ENCODE measurements at regions not wholly inside any gene's neighbourhood (a gene's known extent, or its start where the extent isn't known, plus 50 kb on each side); places are given as distances from the start of the nearest gene placed in this dataset.

DNA sequence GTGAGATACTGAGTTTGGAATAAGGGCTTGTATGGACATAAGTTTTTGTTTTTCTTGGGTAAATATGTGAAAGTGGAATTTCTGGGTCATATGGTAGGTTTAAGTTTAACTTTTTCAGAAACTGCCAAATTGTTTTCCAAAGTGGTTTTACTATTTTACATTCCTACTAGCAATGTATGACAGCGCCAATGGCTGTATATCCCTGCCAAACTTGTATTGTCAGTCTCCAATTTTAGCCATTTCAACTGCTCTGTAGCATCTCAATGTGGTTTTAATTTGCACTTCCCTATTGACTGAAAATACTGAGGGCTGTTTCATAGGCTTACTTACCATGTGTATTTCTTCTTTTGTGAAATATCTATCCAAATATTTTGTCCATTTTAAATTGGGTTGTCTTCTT, 90.5 kb upstream of the ZNF32 start:
- DNase-seq (ENCODE audit: low read depth): no peak

GRCh38 chr10:43737003-43737402, 88.3 kb upstream of the ZNF32 start:
- DNase-seq (ENCODE audit: low read depth): no peak

GRCh38 chr10:43735907-43736306, 87.2 kb upstream of the ZNF32 start:
- DNase-seq (ENCODE audit: low read depth): no peak

DNA sequence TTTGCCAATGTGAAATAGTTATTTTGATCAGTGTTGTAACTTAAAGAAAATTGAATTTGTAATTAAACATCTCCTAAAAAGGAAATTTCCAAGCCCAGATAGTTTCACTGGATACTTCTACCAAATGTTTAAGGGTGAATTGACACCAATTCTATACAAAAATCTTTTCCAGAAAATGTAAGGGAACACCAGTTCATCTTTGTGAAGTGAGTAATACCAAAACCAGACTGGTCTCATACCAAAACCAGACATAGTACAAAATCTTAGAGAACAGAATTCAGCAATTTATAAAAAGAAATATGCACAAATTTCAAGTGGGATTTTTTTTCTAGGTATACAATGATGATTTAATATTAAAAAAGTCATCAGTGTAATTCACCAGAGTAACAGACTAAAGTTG, 86.0 kb upstream of the ZNF32 start:
- DNase-seq (ENCODE audit: low read depth): no peak

DNA sequence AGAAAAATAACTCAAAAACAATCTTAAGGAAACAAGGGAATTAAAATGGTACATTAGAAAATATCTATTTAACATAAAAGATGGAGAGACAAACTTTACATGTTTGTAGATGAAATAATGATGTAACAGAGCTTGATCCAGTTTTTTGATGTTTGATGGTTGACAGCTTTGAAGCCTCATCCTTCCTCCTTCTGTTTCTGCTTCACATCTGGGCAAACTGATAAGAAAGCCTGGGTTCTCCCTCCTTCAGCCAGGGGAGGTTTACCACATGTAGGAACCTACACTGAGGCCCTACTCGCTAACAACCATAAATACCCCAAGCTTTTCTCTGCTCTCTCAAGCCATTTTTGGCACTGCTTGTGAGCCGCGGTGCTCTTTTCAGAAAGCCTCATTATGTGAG, 82.8 kb upstream of the ZNF32 start:
- DNase-seq (ENCODE audit: low read depth): peak; percentile 91

DNA sequence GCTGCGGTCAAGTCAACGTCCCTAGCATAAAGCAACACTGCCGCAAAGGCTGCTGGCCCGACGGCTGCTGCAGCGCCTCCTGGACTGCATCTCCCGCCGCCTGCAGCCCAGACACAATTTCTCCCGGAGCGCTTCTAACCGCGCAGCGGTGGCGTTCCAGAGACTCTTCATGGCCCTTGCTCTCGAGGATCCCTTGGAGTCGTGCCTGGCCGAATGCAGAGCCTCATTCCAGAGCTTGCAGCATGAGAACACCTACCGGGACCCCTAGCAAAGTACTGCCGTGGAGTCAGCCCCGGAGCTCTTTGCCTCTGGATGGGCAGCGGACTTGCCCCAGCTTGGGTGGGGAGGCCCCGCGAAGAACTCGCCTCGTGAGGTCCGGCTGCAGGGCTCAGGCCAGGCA, 79.7 kb upstream of the ZNF32 start:
- no peak for DNase-seq (ENCODE audit: low read depth)

DNA sequence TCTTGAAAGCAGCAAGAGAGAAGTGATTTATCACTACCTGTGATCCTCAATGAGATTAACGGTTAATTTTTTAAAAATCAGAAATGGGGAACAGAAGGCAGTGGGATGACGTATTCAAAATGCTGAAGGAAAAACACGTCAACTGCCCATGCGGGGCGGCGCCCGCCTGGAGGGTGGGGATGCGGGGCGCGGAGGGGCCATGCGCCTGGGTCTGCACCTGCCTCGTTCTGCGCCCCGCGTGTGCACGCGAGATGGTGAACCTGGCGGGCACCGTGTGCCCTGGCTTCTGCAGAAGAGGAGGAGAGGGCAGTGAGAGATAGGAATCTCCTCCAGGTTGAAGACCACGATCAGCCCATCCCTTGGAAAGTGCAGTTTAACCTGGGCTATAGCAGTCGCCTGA, 79.3 kb upstream of the ZNF32 start:
- no peak for DNase-seq (ENCODE audit: low read depth)

- DNase-seq (ENCODE audit: low read depth): no peak
These were observed 66.7 kb upstream of the ZNF32 start for GRCh38 chr10:43715334-43715733.

DNA sequence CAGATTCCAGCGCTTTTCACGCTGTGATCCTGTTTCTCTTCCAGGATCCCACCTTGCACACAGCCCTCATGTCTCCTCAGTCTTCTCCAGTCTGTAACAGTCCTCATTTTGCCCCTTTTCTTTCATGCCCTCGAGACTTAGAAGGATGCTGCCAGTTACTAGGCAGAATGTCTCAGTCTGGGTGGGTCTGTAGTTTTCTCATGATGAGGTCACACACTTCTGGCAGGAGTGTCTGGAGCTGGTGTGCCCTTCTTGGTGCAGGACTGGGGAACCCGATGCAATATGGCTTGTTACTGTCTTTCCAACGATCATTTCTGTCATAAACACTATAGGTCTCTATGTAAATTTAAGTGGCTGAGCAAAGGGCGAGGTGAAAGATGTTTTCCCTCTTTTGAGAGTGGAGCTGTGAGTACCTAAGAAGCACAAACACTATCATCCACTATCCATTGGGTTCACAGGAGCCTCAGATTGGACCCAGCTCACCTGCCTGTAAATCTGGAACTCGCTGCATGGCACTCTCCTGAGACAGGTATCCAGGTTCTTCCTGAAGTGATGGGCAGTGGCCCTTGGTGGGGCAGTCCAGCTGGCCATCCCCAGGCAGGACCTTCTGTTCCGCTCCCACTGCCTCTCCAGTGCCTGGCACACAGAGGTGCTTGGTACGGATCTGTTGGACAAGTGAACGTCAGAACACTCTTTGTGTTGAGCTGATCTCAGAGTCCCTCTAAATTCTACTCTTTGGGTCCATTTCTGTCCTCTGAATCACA, 64.3 kb upstream of the ZNF32 start:
- DNase-seq (ENCODE audit: low read depth): no peak

- no peak for DNase-seq (ENCODE audit: low read depth)
These were observed 62.2 kb upstream of the ZNF32 start for GRCh38 chr10:43710772-43711471.

DNA sequence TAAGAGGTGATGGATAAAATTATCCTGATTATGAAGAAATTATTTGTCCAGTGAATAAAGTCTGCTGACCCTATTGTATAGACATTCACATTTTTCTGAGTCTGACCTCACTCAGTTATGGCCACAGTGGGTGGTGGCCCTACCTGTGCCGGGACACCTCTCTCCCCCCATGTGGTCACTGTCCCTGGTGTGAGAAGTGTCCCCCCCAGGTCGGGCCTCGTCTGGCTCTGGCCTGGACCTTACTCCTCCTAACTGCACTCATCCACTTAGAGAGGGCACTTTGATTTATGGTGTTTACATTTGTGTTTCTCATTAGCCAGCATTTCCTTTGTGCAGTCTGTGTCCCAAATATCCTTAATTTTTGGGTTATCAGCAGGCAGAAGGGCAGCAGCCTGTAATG, 59.6 kb upstream of the ZNF32 start:
- DNase-seq (ENCODE audit: low read depth): no peak

- DNase-seq (ENCODE audit: low read depth): no peak
These were observed 59.1 kb upstream of the ZNF32 start for GRCh38 chr10:43707770-43708169.

DNA sequence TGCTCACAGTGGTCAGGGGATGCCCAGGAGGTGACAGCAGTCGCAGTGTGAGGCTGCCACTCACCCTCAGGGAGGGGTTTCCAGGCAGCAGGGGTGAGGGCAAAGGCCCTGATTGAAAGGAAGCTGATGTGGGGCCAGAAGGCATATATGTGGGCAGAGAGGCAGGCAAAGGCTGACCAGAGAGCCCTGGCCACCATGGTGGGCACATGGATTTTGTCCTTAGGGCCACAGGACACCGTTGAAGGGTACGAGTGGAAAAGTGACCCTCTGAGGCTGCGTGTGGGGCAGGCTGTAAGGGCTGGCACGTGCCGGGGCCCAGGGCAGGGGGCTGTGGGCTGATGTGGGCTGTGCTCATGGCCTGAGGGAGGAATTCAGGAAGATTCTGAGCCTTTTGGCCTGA, 57.5 kb upstream of the ZNF32 start:
- DNase-seq (ENCODE audit: low read depth): no peak

DNA sequence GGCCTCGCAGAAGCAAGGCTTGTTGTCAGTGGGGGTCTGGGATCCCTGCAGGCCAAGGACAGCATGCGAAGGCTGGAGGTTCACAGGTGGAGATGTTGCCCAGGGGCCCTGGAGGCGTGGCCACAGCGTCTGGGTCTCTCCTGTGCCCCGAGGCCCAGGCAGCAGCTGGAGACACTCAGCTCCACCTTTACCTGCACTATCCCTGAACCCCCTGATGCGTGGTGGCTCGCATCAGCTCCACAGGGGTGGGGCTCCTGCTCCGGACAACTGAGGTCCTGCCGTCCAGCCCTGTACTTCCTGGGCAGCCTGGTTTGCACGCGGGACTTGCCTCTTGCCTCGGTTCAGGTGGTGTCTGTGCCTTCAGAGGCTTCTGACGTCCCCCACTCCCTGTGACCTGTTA, 54.6 kb upstream of the ZNF32 start:
- no peak for DNase-seq (ENCODE audit: low read depth)

DNA sequence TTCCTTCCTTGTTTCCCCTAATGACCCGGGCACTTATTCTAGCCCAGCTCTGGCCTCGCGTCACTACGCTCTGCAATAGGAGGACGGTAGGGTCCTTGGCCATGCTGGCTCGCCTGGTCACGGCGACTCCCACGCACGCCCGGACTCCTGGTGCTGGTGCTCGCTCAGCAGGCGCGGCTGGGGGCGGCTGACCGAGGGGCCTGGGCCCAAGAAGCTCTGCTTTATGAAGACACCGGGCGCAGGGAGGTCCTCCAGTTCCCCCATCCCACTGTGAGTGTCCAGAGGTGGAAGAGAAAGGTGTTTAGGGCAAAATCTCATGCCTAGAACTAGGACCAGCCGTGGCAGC, 54.2 kb upstream of the ZNF32 start:
- no peak for DNase-seq (ENCODE audit: low read depth)

DNA sequence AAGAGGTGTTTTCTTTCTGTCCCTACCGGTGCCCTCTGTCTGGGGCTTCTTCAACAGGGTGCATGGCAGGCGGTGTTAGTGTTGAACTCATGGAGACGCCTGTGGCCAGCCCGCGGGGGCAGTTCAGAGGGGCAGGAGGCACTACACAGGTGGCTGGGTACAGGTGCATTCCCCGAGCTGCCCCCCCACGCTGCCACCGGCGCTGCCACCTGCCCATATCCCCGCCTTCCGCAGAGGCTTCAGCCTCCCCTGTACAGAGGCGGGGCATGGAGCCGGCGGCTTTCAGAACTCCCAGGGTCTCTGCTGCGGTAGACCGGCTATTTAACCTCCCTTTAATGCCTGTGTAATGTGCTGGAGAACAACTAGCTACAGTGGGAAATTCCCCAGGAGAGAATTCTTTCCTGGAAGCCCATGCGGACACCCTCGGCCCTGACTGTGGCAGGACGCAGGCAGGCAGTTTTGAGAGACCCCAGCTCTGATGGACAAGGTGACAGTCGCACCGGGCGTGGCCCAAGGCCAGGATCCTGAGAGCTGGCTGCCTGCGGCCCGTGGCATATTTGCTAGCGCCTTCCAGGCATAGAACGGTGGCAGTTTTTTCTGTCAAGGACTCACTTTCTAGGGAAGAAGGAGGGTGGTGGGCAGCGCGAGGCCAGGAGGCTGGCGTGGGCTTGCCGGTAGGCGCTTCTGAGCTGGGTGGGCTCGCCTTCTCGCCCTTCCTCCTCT, 53.7 kb upstream of the ZNF32 start:
- DNase-seq (ENCODE audit: low read depth): no peak

DNA sequence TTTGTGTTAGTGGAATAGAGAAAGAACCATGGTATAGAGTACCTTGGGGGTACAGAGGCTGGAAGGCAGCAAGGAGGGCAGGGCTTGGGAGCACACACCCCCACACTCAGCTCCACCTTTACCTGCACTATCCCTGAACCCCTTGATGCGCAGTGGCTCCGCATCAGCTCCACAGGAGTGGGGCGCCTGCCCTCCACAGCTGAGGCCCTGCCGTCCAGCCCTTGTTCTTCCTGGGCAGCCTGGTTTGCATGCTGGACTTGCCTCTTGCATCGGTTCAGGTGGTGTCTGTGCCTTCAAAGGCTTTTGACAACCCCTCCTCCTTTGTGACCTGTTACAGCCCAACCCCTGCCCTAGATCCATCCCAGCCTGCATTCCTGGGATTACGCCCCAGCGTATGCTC, 52.6 kb upstream of the ZNF32 start:
- no peak for DNase-seq (ENCODE audit: low read depth)

DNA sequence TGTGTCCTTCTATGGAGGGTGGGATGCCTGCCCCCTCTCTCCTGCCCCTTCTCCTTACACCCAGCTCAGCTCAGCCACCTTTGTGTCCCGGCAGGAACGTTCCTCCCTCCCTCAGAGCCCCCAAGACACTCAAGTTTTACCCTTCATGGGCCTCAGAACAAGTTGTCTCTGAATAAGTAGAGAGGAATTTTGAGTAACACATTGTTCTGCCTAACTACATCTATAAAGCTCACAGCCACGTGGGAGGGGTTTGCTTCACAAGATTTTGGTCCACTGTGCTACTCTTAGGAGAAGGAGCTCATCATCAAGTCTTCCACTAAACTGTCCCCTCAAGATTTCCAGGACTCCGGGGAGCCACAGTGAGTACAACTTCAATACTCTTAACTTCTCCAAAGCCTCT, 51.6 kb upstream of the ZNF32 start:
- DNase-seq (ENCODE audit: low read depth): no peak

- no peak for DNase-seq (ENCODE audit: low read depth)
These were observed 50.8 kb upstream of the ZNF32 start for GRCh38 chr10:43699516-43699915.

All from CMK (cell line).